Panc1 (cell line): ENCODE measurements at regions not wholly inside any gene's neighbourhood (a gene's known extent, or its start where the extent isn't known, plus 50 kb on each side); places are given as distances from the start of the nearest gene placed in this dataset.

Experiments used
- ATAC-seq: fragments of 200-7000 bp; cut with Tn5 transposase; 2 replicates; pipeline ENCODE4 v1.9.1; 2020; ENCODE audit warnings: mild to moderate bottlenecking, moderate library complexity
- BruUV-seq: library from RNA; stranded (reverse); fragments of 400-500 nt; replicated peaks from 2 replicates; lab custom pipeline; 2021; lab: Mats Ljungman, UMichigan
- CTCF ChIA-PET: fragments of 300-600 bp; sonication (Branson Sonifier 250); formaldehyde crosslinking; loops from one replicate; lab custom pipeline; 2022; ENCODE audit warnings: antibody characterized with exemption; lab: Charles Lee
- POLR2A ChIA-PET: fragments of 300-600 bp; sonication (Branson Sonifier 250); formaldehyde crosslinking; loops from one replicate; lab custom pipeline; 2022; ENCODE audit warnings: antibody characterized with exemption; lab: Charles Lee
- DNase-seq: peaks from one replicate; pipeline ENCODE4 v3.0.0-alpha.2; 2010; ENCODE audit warnings: low read depth, low spot score
- H3K27ac ChIP-seq: 2 replicates; pipeline ENCODE4 v1.5.1; 2011; ENCODE audit warnings: mild to moderate bottlenecking, low read length, inconsistent platforms
- H3K27me3 ChIP-seq: fragments of 200-500 bp; sonication (Bioruptor generic); 2 replicates; pipeline ENCODE4 v1.6.0; 2014; ENCODE audit warnings: low read length, inconsistent platforms; ENCODE audit not compliant: control insufficient read depth, insufficient read depth
- H3K36me3 ChIP-seq: fragments of 200-500 bp; sonication (Bioruptor generic); 2 replicates; pipeline ENCODE4 v1.5.1; 2014; ENCODE audit warnings: inconsistent platforms, mild to moderate bottlenecking, low read length, moderate library complexity; ENCODE audit not compliant: control insufficient read depth, insufficient read depth
- H3K4me1 ChIP-seq: 2 replicates; pipeline ENCODE4 v1.5.1; 2011; ENCODE audit warnings: inconsistent platforms, mild to moderate bottlenecking, low read length, moderate library complexity; ENCODE audit not compliant: control insufficient read depth, insufficient read depth
- H3K4me3 ChIP-seq, 2 experiments: 2 replicates each; pipeline ENCODE4 v1.5.1; 2011 to 2012; ENCODE audit warnings: low read depth in 2 of 2, low read length in 2 of 2, mild to moderate bottlenecking in 2 of 2, inconsistent platforms in 1 of 2, moderate library complexity in 1 of 2
- H3K9me3 ChIP-seq: fragments of 200-500 bp; sonication (Bioruptor generic); 2 replicates; pipeline ENCODE4 v1.5.1; 2014; ENCODE audit warnings: low read depth, mild to moderate bottlenecking, inconsistent platforms, low read length, moderate library complexity; ENCODE audit not compliant: control insufficient read depth, insufficient read depth
- CTCF ChIP-seq: fragments of 450-650 bp; IDR thresholded peaks from 2 replicates; pipeline ENCODE4 v1.5.1; 2017; ENCODE audit warnings: mild to moderate bottlenecking
- POLR2AphosphoS5 ChIP-seq: IDR thresholded peaks from 2 replicates; pipeline ENCODE4 v1.6.1; 2012; ENCODE audit warnings: mild to moderate bottlenecking, low read depth, low read length, moderate library complexity
- REST ChIP-seq, 2 experiments: IDR thresholded peaks; 2 replicates each; pipeline ENCODE4 v1.6.1; 2011 to 2012; ENCODE audit warnings: low read depth in 2 of 2, control low read depth in 1 of 2, low read length in 1 of 2, mild to moderate bottlenecking in 1 of 2, moderate library complexity in 1 of 2; ENCODE audit not compliant: insufficient read depth in 1 of 2
- SIN3A ChIP-seq: IDR thresholded peaks from 2 replicates; pipeline ENCODE4 v1.6.1; 2012; ENCODE audit warnings: low read depth, mild to moderate bottlenecking, low read length, moderate library complexity, borderline replicate concordance; ENCODE audit not compliant: insufficient read depth
- TCF7L2 ChIP-seq: IDR thresholded peaks from 2 replicates; pipeline ENCODE4 v1.6.1; 2011; ENCODE audit warnings: mild to moderate bottlenecking, low read depth, low read length, inconsistent platforms
- in situ Hi-C: cut with HindIII; loops from 2 replicates; pipeline ENCODE4 v1.10.0; 2016; ENCODE audit warnings: low sequenced_read_pairs, low pct_unique_long_range_greater_than_20kb
- intact Hi-C: fragments of 100-400 bp; cut with micrococcal nuclease; formaldehyde crosslinking; loops from one replicate; pipeline ENCODE4 v1.10.0; 2022; ENCODE audit not compliant: unreplicated experiment

GRCh38 chr2:193885419-193885818, 1690.7 kb upstream of the TMEFF2 start:
- intact Hi-C loops (no loop called here), in situ Hi-C loops (no loop called here)
- CTCF ChIA-PET = no interaction called here
- H3K9me3 ChIP-seq = no peaks in the 10 kb centered on the region
- no peaks in the 10 kb centered on the region for H3K36me3 ChIP-seq
- POLR2A ChIA-PET = no interaction called here
- no peak overlapping the region for H3K4me3 ChIP-seq
- ATAC-seq = no peak
- H3K27ac ChIP-seq = no peak overlapping the region
- H3K4me1 ChIP-seq = no peaks in the 10 kb centered on the region
- no peak for TF ChIP-seq POLR2AphosphoS5
- TF ChIP-seq CTCF = no peak
- no peak for TF ChIP-seq TCF7L2
- TF ChIP-seq SIN3A = no peak
- no peak for TF ChIP-seq REST (IDR thresholded peaks at IDR 0.05; ENCODE audit: insufficient read depth in 1 of 2, low read depth in 2 of 2, low read length in 1 of 2)
- BruUV-seq = no TSS peak
- no peaks in the 10 kb centered on the region for H3K27me3 ChIP-seq
- no peak for DNase-seq

- DNase-seq = no peak
- TF ChIP-seq TCF7L2 (no peak), SIN3A (no peak), CTCF (no peak), REST (IDR thresholded peaks at IDR 0.05; ENCODE audit: insufficient read depth in 1 of 2, low read depth in 2 of 2, low read length in 1 of 2) (no peak), POLR2AphosphoS5 (no peak)
- intact Hi-C loops (no loop called here), in situ Hi-C loops (no loop called here)
- BruUV-seq = no TSS peak
- H3K36me3 ChIP-seq = no peaks in the 10 kb centered on the region
- H3K4me1 ChIP-seq = no peaks in the 10 kb centered on the region
- no peak for ATAC-seq
- CTCF ChIA-PET = no interaction called here
- H3K27me3 ChIP-seq = no peaks in the 10 kb centered on the region
- POLR2A ChIA-PET = no interaction called here
- H3K9me3 ChIP-seq = no peaks in the 10 kb centered on the region
- H3K4me3 ChIP-seq = no peak overlapping the region
- no peak overlapping the region for H3K27ac ChIP-seq
Observed at GRCh38 chr2:193883820-193884219, 1689.1 kb upstream of the TMEFF2 start.
